ENCODE measurements at regions not wholly inside any gene's neighbourhood (a gene's known extent, or its start where the extent isn't known, plus 50 kb on each side); places are given as distances from the start of the nearest gene placed in this dataset.

DNA sequence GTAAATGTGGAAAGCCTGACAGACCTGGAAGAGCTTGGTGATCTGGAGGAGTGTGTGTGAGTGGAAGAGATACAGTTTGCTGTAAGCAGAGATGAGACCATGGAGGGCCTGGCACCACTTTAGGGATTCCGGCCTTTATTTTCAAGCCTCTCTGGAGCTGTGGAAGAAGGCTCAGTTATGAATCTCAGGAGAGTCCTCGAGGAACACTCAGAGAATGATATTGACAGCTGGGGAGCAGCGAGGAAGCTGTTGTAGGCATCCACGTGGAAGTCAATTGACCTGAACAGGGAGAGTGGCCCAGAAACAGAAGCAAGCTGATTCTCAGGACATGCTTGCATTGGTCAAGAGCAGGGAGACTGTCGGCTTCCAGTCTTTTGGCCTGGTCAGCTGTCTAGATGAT lies 108.4 kb upstream of the FOXQ1 start:
- TF ChIP-seq POLR2AphosphoS5 (IDR thresholded peaks at IDR 0.05; ENCODE audit: low read length), result no peak
- no peak for TF ChIP-seq SMAD1 (IDR thresholded peaks at IDR 0.05; ENCODE audit: low read depth, partially characterized antibody)
- no peak for TF ChIP-seq BRCA1 (IDR thresholded peaks at IDR 0.05; ENCODE audit: low read depth, low read length)
- no peak for TF ChIP-seq IKZF1 (conservative IDR thresholded peaks at IDR 0.05)
- TF ChIP-seq EGR1 (IDR thresholded peaks at IDR 0.05; ENCODE audit: borderline replicate concordance in 1 of 2, low read depth in 2 of 2, low read length in 2 of 2), result no peak
- TF ChIP-seq EP300 (IDR thresholded peaks at IDR 0.05; ENCODE audit: borderline replicate concordance in 1 of 2, control insufficient read depth in 1 of 2, low read depth in 2 of 2, low read length in 2 of 2), result no peak
- TF ChIP-seq CTCF (IDR thresholded peaks at IDR 0.05 in 2 of 3, conservative IDR thresholded peaks at IDR 0.05 in 1 of 3; ENCODE audit: control insufficient read depth in 2 of 3, extremely low read depth in 1 of 3, insufficient read depth in 1 of 3, low read depth in 3 of 3, low read length in 3 of 3), result no peak
- TF ChIP-seq CHD4 (IDR thresholded peaks at IDR 0.05), result no peak
- no peak for TF ChIP-seq CEBPB (IDR thresholded peaks at IDR 0.05; ENCODE audit: borderline replicate concordance in 1 of 2, low read depth in 2 of 2, low read length in 2 of 2)
- no peak for TF ChIP-seq BHLHE40 (IDR thresholded peaks at IDR 0.05; ENCODE audit: borderline replicate concordance in 1 of 2, low read depth in 2 of 2, low read length in 1 of 2)
- no peak for TF ChIP-seq NFIC (IDR thresholded peaks at IDR 0.05; ENCODE audit: low read depth, low read length)
- TF ChIP-seq, protein P1, sequence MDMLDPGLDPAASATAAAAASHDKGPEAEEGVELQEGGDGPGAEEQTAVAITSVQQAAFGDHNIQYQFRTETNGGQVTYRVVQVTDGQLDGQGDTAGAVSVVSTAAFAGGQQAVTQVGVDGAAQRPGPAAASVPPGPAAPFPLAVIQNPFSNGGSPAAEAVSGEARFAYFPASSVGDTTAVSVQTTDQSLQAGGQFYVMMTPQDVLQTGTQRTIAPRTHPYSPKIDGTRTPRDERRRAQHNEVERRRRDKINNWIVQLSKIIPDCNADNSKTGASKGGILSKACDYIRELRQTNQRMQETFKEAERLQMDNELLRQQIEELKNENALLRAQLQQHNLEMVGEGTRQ (IDR thresholded peaks at IDR 0.05; ENCODE audit: borderline replicate concordance, low read depth, low read length), result no peak

All from GM12878 (cell line).